Activated naive CD8-positive, alpha-beta T cell treated with anti-CD3 and anti-CD28 coated beads for 36 hours (primary cell): ENCODE measurements at regions not wholly inside any gene's neighbourhood (a gene's known extent, or its start where the extent isn't known, plus 50 kb on each side); places are given as distances from the start of the nearest gene placed in this dataset.

Experiments used
- DNase-seq: peaks from one replicate; pipeline ENCODE4 v3.0.0; 2021
- H3K27ac Mint-ChIP-seq: one replicate; pipeline ENCODE4 v1.8.0; 2022; ENCODE audit warnings: mild to moderate bottlenecking, moderate library complexity, mixed read lengths
- H3K27me3 Mint-ChIP-seq: one replicate; pipeline ENCODE4 v1.8.0; 2022; ENCODE audit warnings: mild to moderate bottlenecking, mixed read lengths
- H3K36me3 Mint-ChIP-seq: one replicate; pipeline ENCODE4 v1.8.0; 2021; ENCODE audit warnings: mild to moderate bottlenecking, mixed read lengths
- H3K4me1 Mint-ChIP-seq: one replicate; pipeline ENCODE4 v1.8.0; 2021; ENCODE audit warnings: mixed read lengths
- H3K4me3 Mint-ChIP-seq: one replicate; pipeline ENCODE4 v1.8.0; 2022; ENCODE audit warnings: mild to moderate bottlenecking, moderate library complexity, mixed read lengths
- H3K9me3 Mint-ChIP-seq: one replicate; pipeline ENCODE4 v1.8.0; 2022; ENCODE audit warnings: mixed read lengths

- Mint-ChIP-seq H3K4me3 (no peak overlapping the region), H3K4me1 (no peaks in the 10 kb centered on the region)
Observed at GRCh38 chr5:33261747-33262146, 179.0 kb upstream of the TARS1 start.

GRCh38 chr5:33267801-33268200 lies 173.0 kb upstream of the TARS1 start:
- Mint-ChIP-seq H3K27ac (no peak overlapping the region), H3K36me3 (peaks cover 4% of the 10 kb centered on the region), H3K27me3 (peaks cover 4% of the 10 kb centered on the region), H3K4me1 (no peaks in the 10 kb centered on the region), H3K9me3 (peaks cover 13% of the 10 kb centered on the region), H3K4me3 (no peak overlapping the region)
- DNase-seq = no peak

More at GRCh38 chr5:33261747-33262146, 179.0 kb upstream of the TARS1 start:
- peaks cover 4% of the 10 kb centered on the region for H3K36me3 Mint-ChIP-seq
- H3K27ac Mint-ChIP-seq = no peak overlapping the region
- no peak for DNase-seq
- no peaks in the 10 kb centered on the region for H3K27me3 Mint-ChIP-seq
- H3K9me3 Mint-ChIP-seq = peaks cover 19% of the 10 kb centered on the region

- Mint-ChIP-seq H3K4me1 (no peaks in the 10 kb centered on the region), H3K4me3 (no peak overlapping the region), H3K27ac (no peak overlapping the region), H3K36me3 (peaks cover 4% of the 10 kb centered on the region), H3K9me3 (peaks cover 12% of the 10 kb centered on the region), H3K27me3 (peaks cover 4% of the 10 kb centered on the region)
- no peak for DNase-seq
Observed at GRCh38 chr5:33268374-33268773, 172.4 kb upstream of the TARS1 start.

- Mint-ChIP-seq H3K27me3 (peaks cover 4% of the 10 kb centered on the region), H3K9me3 (no peaks in the 10 kb centered on the region), H3K4me1 (no peaks in the 10 kb centered on the region), H3K36me3 (no peaks in the 10 kb centered on the region), H3K4me3 (no peak overlapping the region), H3K27ac (no peak overlapping the region)
- no peak for DNase-seq
Observed at GRCh38 chr5:33270671-33271070, 170.1 kb upstream of the TARS1 start.

- no peak overlapping the region for H3K27ac Mint-ChIP-seq
- H3K36me3 Mint-ChIP-seq = no peaks in the 10 kb centered on the region
- no peaks in the 10 kb centered on the region for H3K4me1 Mint-ChIP-seq
- no peak for DNase-seq
- peaks cover 8% of the 10 kb centered on the region for H3K27me3 Mint-ChIP-seq
- no peak overlapping the region for H3K4me3 Mint-ChIP-seq
- H3K9me3 Mint-ChIP-seq = no peaks in the 10 kb centered on the region
Observed at GRCh38 chr5:33271606-33272005, 169.2 kb upstream of the TARS1 start.

- Mint-ChIP-seq H3K9me3 (no peaks in the 10 kb centered on the region), H3K4me1 (no peaks in the 10 kb centered on the region), H3K27me3 (peaks cover 8% of the 10 kb centered on the region), H3K27ac (no peak overlapping the region), H3K4me3 (no peak overlapping the region), H3K36me3 (no peaks in the 10 kb centered on the region)
- DNase-seq = no peak
Observed at GRCh38 chr5:33272288-33272687, 168.5 kb upstream of the TARS1 start.

- H3K27me3 Mint-ChIP-seq = peaks cover 8% of the 10 kb centered on the region
- H3K4me1 Mint-ChIP-seq = no peaks in the 10 kb centered on the region
- no peak overlapping the region for H3K4me3 Mint-ChIP-seq
- no peaks in the 10 kb centered on the region for H3K36me3 Mint-ChIP-seq
- DNase-seq = no peak
- H3K27ac Mint-ChIP-seq = no peak overlapping the region
- H3K9me3 Mint-ChIP-seq = no peaks in the 10 kb centered on the region
Observed at GRCh38 chr5:33273985-33274384, 166.8 kb upstream of the TARS1 start.

GRCh38 chr5:33275391-33275790 lies 165.4 kb upstream of the TARS1 start:
- DNase-seq = no peak
- Mint-ChIP-seq H3K27ac (no peak overlapping the region), H3K4me3 (no peak overlapping the region), H3K9me3 (no peaks in the 10 kb centered on the region), H3K36me3 (no peaks in the 10 kb centered on the region), H3K27me3 (peaks cover 8% of the 10 kb centered on the region), H3K4me1 (no peaks in the 10 kb centered on the region)

- no peak overlapping the region for H3K4me3 Mint-ChIP-seq
- no peak for DNase-seq
- H3K36me3 Mint-ChIP-seq = no peaks in the 10 kb centered on the region
- H3K27ac Mint-ChIP-seq = no peak overlapping the region
- H3K4me1 Mint-ChIP-seq = no peaks in the 10 kb centered on the region
- no peaks in the 10 kb centered on the region for H3K9me3 Mint-ChIP-seq
- H3K27me3 Mint-ChIP-seq = peaks cover 8% of the 10 kb centered on the region
Observed at GRCh38 chr5:33275921-33276627, 164.7 kb upstream of the TARS1 start.

GRCh38 chr5:33276628-33276950 lies 164.2 kb upstream of the TARS1 start:
- peaks cover 8% of the 10 kb centered on the region for H3K27me3 Mint-ChIP-seq
- H3K4me1 Mint-ChIP-seq = no peaks in the 10 kb centered on the region
- no peak overlapping the region for H3K27ac Mint-ChIP-seq
- H3K36me3 Mint-ChIP-seq = no peaks in the 10 kb centered on the region
- DNase-seq = no peak
- no peak overlapping the region for H3K4me3 Mint-ChIP-seq
- no peaks in the 10 kb centered on the region for H3K9me3 Mint-ChIP-seq

- Mint-ChIP-seq H3K4me1 (no peaks in the 10 kb centered on the region), H3K4me3 (no peak overlapping the region), H3K27ac (no peak overlapping the region), H3K36me3 (no peaks in the 10 kb centered on the region), H3K9me3 (no peaks in the 10 kb centered on the region), H3K27me3 (peaks cover 8% of the 10 kb centered on the region)
- DNase-seq = no peak
Observed at GRCh38 chr5:33277061-33277650, 163.6 kb upstream of the TARS1 start.

- Mint-ChIP-seq H3K27me3 (no peaks in the 10 kb centered on the region), H3K4me1 (no peaks in the 10 kb centered on the region), H3K36me3 (no peaks in the 10 kb centered on the region)
Observed at GRCh38 chr5:33281431-33281843, 159.3 kb upstream of the TARS1 start.

GRCh38 chr5:33282157-33282556 lies 158.6 kb upstream of the TARS1 start:
- Mint-ChIP-seq H3K36me3 (no peaks in the 10 kb centered on the region), H3K27ac (no peak overlapping the region)

More at GRCh38 chr5:33281431-33281843, 159.3 kb upstream of the TARS1 start:
- no peak overlapping the region for H3K27ac Mint-ChIP-seq
- H3K9me3 Mint-ChIP-seq = no peaks in the 10 kb centered on the region
- H3K4me3 Mint-ChIP-seq = no peak overlapping the region
- no peak for DNase-seq

GRCh38 chr5:33282696-33283095 lies 158.1 kb upstream of the TARS1 start:
- H3K4me1 Mint-ChIP-seq = no peaks in the 10 kb centered on the region
- H3K4me3 Mint-ChIP-seq = no peak overlapping the region
- no peaks in the 10 kb centered on the region for H3K36me3 Mint-ChIP-seq
- no peak for DNase-seq
- no peaks in the 10 kb centered on the region for H3K9me3 Mint-ChIP-seq
- no peaks in the 10 kb centered on the region for H3K27me3 Mint-ChIP-seq
- H3K27ac Mint-ChIP-seq = no peak overlapping the region

More at GRCh38 chr5:33282157-33282556, 158.6 kb upstream of the TARS1 start:
- no peak overlapping the region for H3K4me3 Mint-ChIP-seq
- DNase-seq = no peak
- no peaks in the 10 kb centered on the region for H3K9me3 Mint-ChIP-seq
- H3K27me3 Mint-ChIP-seq = no peaks in the 10 kb centered on the region
- no peaks in the 10 kb centered on the region for H3K4me1 Mint-ChIP-seq

GRCh38 chr5:33283243-33283642 lies 157.5 kb upstream of the TARS1 start:
- Mint-ChIP-seq H3K27me3 (no peaks in the 10 kb centered on the region), H3K4me3 (no peak overlapping the region), H3K36me3 (no peaks in the 10 kb centered on the region), H3K27ac (no peak overlapping the region), H3K9me3 (no peaks in the 10 kb centered on the region), H3K4me1 (no peaks in the 10 kb centered on the region)
- DNase-seq = no peak

- H3K27me3 Mint-ChIP-seq = no peaks in the 10 kb centered on the region
- DNase-seq = no peak
- H3K4me1 Mint-ChIP-seq = no peaks in the 10 kb centered on the region
- no peaks in the 10 kb centered on the region for H3K9me3 Mint-ChIP-seq
- H3K27ac Mint-ChIP-seq = no peak overlapping the region
- H3K36me3 Mint-ChIP-seq = no peaks in the 10 kb centered on the region
- no peak overlapping the region for H3K4me3 Mint-ChIP-seq
Observed at GRCh38 chr5:33284681-33285080, 156.1 kb upstream of the TARS1 start.
